ACHN (cell line): ENCODE measurements at regions not wholly inside any gene's neighbourhood (a gene's known extent, or its start where the extent isn't known, plus 50 kb on each side); places are given as distances from the start of the nearest gene placed in this dataset.

ENCODE experiments used
- DNase-seq: peaks from one replicate; pipeline ENCODE4 v3.0.0-alpha.2; 2015
- in situ Hi-C: cut with HindIII; loops from 2 replicates; pipeline ENCODE4 v1.10.0; 2017; ENCODE audit warnings: low sequenced_read_pairs, low pct_ligation_motif_present, low pct_unique_long_range_greater_than_20kb

DNA sequence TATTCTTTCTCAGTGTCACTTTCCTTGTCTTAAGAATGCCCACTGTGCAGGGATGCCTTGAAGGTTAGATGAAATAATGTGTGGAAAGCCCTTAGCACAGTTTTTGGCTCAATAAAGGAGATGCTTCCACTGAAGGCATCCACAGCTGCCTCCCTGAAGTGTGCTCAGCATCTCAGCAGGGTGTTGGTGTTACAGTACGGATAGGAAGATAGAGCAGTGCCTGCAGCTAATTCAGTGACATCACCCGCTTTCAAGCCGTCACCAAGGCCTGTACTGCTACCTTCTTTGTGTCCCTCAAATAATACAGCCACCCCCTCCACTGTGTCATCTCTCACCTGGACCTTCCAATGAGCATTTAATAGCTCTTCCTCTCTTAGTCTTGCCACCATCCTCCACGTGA, 59.0 kb downstream of the NDUFS5 start:
- DNase-seq: no peak
- in situ Hi-C loops: no loop called here

DNA sequence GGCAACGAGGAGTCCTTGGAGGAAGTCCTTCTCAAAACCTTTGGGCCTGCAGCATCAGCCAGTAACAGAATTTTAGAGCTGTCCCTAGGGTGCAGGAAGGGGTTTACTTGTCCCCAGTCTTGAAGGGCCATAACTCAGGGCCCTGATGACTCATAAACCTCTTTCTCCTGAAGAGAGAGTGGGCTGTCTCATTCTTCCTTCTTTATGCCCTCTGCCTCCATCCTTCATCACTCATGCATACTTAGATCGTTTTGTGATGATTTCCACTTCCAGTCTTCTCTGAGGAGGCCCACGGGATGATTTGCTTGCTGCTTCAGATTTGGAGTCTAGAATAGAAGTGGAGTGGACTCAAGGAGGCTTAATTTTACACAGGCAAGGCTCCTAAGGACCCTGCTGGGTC, 60.2 kb downstream of the NDUFS5 start:
- in situ Hi-C loops: no loop called here
- peak; percentile 48 for DNase-seq

DNA sequence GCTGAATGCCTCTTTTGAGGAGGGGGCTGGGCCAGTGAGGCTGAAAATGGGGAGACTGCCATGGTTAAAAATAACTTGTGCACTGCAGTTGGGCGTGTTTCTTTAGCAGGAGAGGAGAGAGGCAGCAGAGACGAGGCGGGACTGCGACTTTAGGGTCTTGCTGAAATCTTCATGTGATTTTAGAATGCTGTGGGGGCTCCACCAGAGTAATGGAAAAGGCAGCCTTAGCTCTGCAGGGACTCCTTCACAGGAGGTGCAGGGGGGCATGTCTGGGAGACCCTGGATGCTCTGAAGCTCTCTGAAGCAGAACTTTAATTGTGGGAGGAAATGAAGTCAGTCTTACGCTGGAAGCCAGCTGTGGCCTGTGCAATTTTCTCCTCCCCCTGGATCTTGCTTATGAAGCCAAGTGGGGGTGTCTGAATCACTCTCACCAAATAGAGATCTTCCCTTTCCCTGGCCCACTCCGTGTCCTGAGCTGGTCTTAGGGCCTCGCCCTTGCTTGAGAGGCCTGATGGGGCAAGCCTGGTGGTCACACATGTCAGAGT, 60.8 kb downstream of the NDUFS5 start:
- in situ Hi-C loops: no loop called here
- no peak for DNase-seq

DNA sequence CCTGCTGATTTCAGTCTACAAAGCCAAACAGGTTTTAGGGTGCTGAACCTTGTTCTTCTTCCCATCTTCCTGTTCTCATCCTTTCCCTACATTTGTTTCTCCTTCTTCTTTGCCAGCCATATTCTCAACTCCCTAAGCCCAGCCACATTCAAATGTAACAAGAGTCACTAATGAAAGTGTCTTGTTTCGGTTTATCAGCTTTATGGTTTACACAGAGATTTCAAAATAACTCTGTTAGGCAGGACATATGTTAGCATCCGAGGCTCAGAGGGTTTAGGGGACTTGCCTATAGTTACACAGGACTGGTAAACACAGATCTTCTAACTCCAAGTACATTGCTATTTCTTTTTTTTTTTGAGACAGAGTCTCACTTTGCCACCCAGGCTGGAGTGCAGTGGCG, 61.3 kb downstream of the NDUFS5 start:
- no peak for DNase-seq
- in situ Hi-C loops: no loop called here

DNA sequence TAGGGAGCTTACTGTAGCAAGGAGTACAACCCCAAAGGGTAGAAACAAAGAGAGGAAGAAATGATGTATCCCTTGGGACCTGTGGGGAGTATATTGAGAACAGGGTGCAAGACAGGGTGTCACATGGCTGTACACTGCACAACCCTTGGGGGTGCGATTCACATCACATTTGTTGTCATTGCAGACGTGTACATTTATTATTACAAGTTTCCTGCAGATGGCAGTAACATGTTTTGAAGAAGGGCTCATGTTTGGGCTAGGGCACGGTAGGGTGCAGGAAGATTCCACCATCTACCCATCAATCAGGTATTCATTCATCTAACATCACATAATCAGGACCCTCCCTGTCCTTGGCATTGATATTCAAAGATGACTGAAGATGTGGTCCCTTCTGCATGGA, 62.5 kb downstream of the NDUFS5 start:
- in situ Hi-C loops: no loop called here
- no peak for DNase-seq

DNA sequence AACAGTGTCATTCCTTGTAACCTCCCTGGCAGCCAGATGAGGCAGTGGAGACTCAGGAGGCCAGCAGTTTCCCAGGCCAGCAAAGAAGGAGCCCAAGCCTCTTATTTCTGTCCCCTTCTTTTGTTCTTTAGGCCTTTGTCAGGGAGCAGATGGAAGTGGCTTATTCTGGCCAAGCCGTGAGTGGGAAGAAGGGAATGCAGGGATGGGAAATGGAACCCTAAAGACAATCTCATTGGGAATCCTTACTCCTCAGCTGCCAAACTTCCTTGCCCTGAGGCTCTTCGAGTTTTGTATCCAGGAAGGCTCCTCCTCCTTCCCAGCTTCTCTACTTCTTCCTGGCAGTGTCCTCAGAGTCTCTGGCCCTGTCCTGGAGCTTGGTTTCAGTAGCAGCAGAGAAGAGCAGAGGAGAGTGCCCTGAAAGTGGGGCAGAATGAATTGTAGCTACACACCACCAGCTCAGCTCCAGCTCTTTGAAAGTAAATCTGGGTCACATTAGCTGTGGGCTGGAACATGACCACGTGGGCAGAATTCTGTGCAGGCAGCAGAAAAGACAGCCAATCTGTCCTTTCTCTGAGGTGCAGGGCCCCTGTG, 63.9 kb downstream of the NDUFS5 start:
- in situ Hi-C loops: no loop called here
- DNase-seq: no peak

DNA sequence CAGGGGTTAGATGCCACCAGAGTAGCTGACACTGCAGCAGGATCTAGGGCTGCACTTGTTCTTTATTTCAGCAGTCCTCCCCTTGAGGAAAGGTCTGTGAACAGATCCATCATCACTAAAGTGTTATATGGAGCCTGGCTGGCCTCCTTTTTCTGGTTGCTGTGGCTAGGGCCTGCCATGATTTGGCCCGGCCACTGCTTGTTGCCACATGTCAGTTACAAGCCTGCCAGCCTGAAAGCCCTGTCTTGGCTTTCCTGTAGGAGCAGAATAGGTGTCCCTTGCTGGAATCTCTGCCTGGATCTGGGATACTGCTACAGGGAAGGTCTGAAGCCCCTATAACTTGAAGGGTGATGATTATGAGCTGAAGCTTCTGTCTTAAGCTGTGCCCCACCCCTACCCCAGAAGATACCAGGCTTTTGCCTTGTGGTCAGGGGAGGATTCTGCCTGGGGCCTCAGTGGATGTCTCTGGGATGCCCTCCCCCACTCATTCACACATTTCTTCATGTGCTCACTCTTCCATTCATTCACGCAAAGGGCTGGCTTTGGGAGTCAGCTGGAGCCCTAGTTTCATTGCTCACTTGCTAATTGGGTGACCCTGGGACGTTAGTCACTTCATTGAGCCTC, 64.7 kb downstream of the NDUFS5 start:
- DNase-seq: no peak

DNA sequence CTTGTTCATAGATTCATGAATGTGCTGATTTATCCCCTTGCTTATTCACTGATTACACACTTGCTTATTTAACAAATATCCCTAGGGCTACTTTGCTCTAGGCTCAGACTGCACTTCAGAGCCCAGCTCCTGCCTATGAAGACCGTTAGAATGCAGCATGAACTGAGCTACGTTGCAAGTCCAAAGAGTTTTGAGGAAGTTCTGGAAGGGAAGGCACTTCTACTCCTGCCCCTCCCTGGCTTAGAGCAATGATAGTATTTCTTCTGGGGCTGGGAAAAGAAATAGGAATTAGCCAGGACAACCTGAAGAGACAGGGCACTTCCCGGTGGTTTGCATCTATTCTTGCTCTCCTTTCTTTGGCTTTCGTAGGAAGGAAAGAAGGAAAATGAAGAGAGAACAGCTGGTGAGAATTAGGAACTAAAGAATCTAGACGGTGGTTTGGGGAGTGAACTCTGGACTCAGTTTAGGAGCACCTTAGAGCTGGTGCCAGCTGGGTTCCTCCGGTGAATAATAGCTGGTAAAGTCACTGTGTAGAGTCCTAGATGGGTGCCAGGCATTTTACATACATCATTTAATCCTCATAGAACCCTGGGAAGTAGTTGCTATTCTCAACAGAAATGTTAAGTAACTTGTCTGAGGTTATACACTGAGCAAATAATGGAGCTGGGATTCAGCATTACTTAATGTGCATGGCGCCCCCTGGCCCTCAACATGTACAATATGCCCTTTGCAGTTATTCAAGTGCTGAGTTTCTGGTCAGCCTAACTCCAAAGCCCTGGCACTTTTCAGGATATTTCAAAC, 65.9 kb downstream of the NDUFS5 start:
- in situ Hi-C loops: no loop called here
- peak; percentile 64 for DNase-seq

More for the DNA sequence above, 64.7 kb downstream of the NDUFS5 start:
- in situ Hi-C loops: no loop called here

DNA sequence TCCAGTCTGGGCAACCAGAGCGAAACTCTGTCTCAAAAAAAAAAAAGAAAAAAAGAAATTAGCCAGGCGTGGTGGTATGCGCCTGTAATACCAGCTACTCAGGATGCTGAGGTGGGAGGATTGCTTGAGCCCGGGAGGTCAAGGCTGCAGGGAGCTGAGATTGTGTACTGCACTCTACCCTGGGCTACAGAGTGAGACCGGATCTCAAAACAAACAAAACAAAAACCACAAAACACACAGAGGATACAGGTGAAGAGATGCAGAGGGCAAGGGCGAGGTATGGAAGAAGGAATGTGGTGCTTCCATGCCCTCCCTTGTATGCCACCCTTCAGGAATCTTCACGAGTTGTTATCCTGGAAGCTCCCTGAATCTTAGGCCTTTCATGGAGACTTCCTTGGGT, 68.5 kb downstream of the NDUFS5 start:
- DNase-seq: no peak
- in situ Hi-C loops: no loop called here

DNA sequence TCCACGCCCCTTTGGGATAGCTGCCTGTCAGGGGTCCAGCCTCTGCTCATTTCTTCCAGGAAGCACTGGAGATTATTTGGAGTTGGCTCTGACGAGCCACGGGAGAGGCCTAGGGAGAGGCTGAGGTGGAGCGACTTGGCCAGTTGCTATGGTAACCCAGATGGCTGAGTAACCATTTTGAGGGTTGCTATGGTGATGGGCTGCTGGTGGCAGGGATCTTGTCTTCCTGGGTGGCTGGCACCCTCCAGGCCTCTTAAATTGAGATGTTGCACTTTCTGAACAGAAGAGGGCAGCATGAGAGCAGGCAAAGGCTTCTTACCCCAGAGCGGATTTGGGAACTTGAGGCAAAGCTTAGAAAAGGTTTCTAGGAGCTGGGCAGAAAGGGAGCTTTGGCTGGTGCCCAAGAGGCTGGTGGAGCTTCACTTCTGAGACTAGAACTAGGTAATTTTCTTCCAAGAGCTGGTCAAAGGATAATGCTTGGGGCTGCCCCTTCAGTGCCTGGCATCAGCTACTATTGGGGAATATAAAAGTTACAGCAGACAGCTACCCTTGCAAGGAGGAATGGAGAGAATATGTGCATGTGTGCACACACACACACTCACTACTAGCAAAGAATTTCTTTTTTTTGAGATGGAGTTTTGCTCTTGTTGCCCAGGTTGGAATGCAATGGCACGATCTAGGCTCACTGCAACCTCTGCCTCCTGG, 72.5 kb downstream of the NDUFS5 start:
- DNase-seq: peak; percentile 89
- in situ Hi-C loops: no loop called here

DNA sequence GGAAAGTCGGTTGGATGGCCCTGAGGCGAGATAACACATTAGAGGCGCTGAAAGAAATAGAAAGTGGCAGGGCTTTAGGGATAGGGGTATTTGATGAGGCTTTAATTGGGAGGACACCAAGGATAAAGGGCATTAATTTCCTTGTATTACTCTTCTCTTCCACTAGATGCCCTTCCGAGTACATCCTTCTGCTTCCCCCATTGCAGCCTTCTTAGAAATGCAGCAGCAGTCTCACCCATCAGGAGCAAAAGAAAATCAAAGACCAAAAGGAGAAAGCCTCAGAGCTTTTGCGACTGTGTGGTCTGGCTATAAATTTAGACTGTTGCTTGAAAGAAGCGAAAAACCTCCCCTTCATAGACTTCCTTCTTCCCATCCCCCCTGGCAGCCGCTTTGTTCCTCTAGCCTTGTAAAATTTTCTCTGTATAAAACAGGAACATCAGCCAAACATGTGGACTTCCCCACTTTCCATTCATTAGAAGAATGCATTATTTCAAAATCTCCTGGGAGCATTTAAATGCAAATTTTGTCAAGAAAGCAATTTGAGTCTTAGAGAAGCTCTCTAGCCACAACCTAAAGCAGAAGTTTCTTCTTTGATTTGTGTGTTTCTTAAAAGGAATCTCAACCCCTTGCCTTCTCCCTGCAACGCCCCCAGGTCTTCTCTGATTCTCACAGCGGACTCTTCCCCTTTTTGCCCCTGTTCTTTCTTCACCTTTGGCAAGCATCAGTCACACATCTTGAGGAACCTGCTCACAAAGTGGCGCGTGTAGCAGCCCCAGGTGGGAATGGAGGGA, 76.6 kb downstream of the NDUFS5 start:
- peak; percentile 70 for DNase-seq
- in situ Hi-C loops: no loop called here

DNA sequence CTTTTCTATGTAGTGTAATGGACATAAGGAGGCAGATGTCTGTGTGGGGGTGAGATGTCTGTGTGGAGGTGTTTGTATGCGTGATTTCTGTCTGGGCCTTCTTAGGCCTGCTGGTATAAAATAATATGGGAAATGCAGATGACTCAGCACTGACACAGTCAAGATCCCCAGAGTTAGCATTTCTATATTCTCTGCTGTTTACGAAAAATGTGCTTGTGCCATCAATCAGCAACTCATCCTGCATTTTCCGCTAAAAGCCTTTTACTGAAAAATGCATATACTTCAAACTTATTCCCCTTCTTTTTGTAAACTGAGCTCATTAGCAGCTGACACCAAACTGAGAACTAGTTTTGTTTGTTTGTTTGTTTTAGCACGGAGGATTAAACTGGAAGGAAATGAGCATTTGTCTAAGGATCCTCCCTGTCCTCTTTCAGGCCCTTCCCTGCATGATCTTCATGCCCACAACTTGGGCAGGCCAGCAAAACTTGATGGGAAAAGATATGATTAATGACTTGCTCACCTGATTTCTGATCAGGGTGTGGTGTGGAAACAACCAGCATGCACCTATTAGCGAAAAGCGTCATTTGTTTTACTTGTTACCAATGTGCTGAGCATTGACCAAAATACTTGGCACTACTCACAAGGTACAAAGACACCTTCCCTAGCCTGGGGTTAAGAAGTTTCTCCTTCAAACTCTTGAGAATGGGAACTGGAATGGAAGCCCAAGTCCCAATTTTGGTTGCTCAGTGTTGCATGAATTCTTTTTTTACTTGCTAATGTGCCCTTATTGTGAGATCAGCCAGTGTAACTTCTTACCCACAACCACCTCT, 77.4 kb downstream of the NDUFS5 start:
- no peak for DNase-seq
- in situ Hi-C loops: no loop called here

DNA sequence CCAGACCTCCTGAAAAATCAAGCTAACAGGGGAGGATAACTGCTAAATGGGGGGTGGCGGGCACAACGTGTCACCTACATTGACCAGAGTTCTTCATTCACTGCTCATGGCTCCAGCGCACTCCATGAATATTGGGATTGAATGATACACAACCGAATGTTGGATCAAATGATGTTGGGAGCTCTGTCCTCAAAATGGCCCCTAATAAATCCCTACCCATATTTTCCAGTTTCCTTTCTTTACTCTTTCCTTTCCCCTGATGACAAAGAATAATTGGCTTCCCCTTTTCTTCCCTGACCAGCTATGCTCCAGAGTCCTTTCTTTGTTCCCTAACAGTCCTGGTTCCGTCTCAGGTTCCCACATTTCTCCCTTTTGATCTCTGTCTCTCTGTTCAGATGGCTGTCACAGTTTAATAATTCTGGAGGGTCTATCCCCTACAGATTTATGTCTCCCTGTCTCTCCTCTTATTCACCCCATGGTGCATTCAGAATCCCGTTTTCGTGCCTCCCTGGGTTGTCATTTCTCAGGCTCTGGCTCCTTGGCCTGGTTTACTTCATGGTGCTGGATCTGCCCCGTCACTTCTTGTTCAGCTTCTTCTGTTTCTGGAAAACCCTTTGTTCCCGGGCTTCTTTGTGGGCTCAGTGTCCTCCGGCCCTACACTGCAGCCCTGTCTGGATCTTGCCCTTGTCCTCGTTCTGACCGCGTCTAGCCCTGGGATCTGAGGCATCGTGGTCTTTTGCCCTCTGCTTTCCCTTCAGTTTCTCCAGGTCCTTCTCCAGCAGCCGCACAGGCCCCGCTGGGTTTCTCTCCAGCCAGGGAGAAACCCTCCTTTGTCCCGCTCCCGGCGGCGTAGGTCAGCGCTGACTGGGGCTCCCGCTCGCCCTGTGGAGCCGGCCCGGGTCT, 78.3 kb downstream of the NDUFS5 start:
- DNase-seq: no peak
- in situ Hi-C loops: no loop called here

DNA sequence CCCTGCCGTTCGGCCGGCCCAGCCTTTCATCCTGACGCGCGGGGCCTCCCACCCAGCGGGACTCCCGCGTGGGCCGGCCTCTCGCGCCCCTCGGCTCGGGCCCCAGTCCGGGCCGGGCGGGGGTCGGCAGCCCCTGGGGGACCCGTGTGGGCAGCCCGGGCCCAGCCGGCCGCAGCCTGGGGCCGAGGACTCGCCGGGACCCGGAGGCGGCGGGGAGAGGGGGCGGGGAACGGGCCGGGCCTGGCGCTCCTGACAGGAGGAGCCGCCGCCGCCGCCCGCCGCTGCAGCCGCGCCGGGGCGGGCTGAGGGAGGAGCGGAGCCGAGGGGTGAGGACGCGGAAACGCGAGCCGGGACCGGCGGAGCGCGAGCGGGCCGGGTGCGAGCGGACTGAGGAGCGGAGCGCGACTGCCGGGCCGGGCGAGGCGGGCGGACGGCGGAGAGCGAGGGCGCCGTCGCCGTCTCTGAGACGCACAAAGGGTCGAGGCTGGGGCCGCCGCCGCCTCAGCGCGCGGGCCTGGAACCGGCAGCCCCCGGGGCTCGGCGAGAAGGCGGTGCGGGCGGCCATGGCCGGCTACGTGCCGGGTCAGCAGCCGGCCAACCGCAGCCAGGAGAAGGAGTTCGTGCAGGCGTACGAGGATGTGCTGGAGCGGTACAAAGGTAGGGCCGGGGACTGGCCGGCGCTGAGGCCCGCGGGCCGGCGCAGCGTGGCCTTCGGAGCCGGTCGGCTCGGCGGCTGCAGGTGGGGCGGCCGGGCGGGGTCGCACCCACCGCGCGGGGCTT, 79.1 kb downstream of the NDUFS5 start:
- DNase-seq: peak; percentile 71
- in situ Hi-C loops: no loop called here

DNA sequence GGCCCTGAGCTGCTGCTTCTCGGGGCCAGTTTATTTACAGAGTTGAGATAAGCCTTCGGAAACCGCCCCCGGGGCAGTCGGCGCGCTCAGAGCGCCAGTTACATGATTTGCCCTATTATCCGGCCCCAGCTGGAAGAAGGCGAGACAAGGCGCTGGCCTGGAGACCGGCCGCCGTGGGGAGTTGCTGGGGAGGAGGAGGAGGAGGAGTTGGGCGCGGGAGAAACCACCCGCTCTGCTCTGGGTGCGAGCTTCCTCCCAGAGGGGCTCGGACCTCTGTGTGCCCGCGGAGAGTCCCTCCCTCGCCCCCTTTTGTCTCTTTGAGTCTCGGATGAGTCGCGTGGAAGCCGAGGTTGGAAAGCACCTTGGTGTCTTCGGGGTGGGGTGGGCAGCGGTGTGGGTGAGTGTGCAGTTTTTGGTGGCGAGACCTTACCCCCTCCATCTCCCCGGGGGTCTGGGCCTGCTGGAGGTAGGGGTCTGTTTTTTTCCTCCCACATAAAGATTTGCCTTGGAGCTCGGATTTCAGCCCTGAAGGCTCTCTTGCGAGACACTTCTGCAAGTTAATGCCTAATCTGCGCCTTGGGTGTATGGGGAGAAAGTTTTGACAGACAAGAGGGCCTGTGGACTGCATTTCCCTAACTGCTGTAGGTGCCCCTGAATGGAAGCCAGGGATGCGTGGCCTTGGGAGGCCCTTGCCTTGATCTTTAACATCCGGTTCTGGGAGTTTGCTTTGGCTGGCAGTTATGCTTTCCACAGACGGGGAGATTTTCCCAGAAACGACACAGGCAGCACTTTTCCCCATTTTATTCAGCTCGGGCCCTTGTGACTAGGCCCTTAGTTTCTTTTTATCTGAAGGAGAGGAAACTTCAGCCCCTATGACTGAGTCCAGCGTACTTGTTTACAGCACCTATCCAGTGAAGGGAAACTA, 80.0 kb downstream of the NDUFS5 start:
- peak; percentile 80 for DNase-seq
- in situ Hi-C loops: no loop called here
